HuH-7 (cell line): ENCODE measurements at regions not wholly inside any gene's neighbourhood (a gene's known extent, or its start where the extent isn't known, plus 50 kb on each side); places are given as distances from the start of the nearest gene placed in this dataset.

ENCODE experiments used
- DNase-seq: peaks from one replicate; pipeline ENCODE4 v3.0.0; 2011; ENCODE audit warnings: low spot score

GRCh38 chr7:32346253-32346652 is 143.9 kb downstream of the LSM5 start:
- DNase-seq = no peak

DNA sequence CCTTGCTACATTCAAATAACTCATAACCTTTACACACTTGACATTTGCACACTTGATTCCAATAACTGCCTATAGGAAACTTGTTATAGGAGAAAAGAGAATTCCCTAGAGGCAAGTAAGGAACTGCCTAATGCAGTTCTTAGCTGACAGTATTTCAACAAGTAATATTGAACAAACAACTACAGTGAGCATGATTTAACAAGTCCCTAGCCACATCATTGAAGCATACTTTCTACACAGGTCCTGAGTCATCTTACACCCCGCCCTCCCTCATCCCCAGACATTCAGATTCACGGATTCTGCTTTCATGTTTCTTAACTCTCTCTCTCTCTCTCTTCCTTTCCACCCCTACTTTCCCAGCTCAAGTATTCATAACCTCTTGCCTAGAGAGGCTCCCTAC is 153.5 kb downstream of the LSM5 start:
- DNase-seq = no peak

DNA sequence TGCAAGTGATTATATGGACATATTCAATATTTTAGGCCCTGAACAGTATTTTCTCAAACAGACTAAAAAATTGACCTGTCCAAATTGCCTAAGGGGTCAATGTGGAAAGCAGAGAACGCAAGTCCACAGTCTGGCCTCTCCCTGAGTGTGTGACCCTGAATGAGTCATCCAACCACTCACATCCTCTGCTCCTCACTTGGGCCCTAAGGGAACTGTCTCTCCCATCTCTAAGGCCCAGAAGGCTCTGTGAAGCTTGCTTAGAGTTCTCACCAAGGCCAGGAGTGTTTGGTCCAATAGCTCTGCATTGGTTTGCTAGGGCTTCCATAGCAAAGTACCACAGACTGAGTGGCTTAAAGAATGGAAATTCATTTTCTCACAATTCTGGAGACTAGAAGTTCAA is 155.1 kb downstream of the LSM5 start:
- no peak for DNase-seq

DNA sequence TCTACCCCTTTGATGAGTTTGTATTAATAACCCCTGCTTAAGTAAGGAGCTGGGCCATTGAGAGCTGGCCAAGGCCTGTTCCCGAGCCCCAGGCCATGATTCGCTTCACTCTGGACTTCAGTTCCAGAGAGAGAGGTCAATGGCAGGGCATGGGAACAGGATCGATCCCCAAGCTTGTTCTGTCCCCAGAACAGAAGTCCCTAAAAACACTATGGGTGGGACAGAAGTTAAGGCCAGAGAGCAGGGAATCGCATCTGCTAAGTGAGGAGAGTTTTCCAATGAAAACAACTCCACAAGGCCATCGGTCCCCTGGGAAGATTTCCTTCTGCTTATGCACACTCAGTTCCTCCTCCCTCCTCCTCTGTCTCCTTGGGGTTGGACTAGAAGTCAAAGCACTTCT is 159.6 kb downstream of the LSM5 start:
- no peak for DNase-seq

DNA sequence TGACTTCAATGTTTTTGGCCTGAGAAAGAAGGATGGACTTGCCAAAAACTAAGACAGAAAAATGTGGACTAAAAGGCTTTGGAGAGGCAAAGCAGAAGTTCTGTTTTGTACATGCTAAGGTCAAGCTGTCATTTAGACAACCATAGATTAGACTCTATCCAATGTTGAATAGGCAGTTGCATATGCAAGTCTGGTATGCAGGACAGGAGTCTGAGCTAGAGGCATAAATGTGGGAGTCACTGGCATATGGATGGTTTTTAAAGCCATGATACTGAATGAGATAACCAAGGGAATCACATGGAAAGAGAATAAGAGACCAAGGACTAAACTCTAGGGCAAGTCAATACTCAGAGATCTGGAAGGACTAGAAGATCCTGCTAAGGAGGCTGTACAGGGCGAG is 164.1 kb downstream of the LSM5 start:
- DNase-seq = no peak

GRCh38 chr7:32323712-32324111 is 166.5 kb downstream of the LSM5 start:
- no peak for DNase-seq

DNA sequence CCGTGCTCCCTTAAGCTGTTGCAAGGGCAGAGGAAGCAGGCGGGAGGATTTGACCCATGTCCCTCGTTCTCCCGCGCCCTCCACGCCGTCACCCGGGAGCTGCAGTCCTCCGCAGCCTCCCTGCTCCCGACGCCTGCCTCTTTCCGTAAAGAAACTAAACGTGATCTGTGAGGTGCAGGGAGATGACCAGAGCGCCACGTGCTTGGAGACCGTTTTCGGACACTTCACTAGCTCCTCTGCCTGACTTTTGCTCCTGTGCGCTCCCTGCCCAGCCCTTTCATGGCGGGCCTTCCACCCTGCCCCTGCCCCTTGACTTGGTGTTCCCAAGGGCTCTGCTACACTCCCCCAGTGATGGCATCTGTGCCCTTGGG is 171.2 kb downstream of the LSM5 start:
- DNase-seq = no peak

GRCh38 chr7:32318300-32319011 is 171.7 kb downstream of the LSM5 start:
- no peak for DNase-seq

DNA sequence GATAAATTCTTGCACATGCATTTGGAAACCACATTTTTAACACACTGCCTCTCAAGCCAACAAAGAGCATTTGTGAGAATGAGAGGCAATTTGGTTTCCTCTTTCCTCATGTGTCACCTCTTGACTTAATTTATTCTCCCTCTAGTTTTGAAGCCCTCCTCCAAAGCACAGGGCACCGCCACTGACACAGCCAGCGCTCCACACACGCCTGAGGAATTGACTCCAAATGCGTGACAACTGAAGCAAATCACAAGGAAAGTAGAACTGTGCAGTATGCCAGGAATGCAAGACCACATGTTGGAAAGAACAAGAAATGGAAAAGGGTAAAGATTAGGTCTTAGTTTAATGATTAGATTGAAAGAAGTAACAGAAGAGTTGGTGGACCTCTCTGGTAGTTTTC is 173.3 kb downstream of the LSM5 start:
- DNase-seq = no peak

DNA sequence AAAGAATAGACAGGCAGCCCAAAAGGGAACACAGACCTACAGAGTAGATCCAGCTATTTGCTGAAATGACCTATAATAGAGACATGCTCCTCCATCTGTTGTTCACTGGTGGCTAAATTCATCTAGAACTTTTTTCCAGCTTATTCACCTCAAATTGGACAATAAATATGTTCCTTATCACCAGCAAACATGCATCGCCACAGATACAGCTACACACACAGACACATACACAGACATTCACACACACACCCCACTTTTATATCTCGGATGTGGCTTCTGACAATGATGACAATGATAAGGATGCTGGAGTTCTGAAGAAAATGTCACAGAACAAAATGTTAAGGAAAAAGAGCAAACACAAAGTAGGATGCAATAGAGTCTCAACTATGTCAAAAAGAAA is 175.4 kb downstream of the LSM5 start:
- DNase-seq = no peak

- no peak for DNase-seq
Measured at GRCh38 chr7:32301427-32301826, 188.8 kb downstream of the LSM5 start.

DNA sequence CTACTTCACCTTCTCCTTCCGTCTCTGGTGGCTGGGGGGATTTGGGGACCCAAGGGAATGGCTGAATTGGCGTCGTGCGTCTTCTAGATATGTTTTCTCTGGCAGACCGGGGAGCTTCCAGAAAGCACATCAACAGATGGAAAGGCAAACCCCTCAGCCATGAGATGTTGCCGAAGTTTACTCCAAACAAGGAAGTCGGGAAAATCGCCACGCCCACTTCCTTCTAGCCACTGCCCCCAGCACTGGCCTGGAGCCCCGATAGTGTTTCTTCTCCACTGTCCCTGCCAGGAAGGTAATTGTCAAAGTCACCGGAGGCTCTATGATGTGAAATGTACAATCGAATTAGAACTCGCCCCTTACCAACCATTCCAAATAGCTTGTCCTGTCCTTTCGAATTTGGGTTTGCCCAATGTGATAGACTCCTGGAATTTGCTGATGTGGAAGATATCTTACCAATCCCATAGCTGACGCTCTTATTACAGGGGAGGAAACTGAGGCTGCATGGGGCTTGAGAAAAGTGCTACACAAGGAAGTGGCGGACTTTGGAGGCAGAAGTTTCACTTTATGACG is 191.0 kb downstream of the LSM5 start:
- no peak for DNase-seq

DNA sequence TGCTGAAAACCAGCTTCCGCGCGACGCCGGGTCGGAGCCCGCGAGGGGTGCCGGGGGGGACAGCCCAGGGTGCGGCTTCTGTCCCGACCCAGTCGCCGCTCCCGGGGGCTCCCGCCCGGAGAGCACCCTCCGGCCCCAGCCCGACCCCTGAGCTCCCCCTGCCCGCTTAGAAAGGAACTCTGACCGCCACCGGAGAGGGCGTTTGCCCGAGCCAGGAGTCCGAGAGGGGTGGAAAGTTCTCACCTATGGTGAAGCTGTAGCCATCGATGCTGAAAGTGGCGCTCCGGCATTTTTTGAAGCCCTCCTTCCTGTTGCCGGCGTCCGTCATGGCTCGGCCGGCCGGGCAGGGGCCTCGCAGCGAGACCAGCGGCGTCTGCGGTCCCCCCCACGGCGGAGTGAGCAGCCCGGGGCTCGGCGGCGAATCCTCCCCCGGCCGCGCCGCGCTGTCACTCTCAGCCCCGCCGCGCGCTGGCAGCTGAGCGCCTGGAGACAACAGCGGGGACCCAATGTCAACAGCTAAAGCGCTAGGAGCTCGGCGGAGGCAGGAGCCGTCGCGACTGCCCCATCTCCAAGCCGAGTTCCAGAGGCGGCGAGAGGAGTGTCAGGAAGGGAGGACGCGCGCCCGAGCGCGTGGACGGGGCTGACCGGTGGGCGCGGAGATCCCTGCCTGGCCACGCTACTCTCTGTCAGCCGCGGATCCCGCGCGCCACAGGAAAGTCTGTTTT is 191.6 kb downstream of the LSM5 start:
- no peak for DNase-seq

DNA sequence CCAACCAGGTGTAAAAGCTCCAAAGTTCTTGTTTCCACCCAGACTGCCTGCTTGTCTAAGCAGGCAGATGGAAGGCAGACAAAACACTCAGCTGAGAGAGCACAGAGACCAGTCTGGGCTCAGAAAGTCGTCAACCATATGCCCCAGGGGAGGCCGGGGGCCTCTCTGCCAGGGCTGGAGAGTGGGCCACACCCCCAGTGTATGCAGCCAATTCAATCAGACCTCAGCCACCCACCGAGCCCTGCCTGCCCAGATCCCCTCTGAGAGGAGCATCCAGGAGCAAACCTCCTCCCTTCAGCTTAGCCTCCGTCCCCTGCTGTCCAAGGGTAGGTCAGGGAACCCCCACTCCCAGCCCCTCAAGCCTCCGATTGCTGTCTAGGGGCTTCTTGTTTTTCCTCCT is 196.3 kb downstream of the LSM5 start:
- DNase-seq = no peak

DNA sequence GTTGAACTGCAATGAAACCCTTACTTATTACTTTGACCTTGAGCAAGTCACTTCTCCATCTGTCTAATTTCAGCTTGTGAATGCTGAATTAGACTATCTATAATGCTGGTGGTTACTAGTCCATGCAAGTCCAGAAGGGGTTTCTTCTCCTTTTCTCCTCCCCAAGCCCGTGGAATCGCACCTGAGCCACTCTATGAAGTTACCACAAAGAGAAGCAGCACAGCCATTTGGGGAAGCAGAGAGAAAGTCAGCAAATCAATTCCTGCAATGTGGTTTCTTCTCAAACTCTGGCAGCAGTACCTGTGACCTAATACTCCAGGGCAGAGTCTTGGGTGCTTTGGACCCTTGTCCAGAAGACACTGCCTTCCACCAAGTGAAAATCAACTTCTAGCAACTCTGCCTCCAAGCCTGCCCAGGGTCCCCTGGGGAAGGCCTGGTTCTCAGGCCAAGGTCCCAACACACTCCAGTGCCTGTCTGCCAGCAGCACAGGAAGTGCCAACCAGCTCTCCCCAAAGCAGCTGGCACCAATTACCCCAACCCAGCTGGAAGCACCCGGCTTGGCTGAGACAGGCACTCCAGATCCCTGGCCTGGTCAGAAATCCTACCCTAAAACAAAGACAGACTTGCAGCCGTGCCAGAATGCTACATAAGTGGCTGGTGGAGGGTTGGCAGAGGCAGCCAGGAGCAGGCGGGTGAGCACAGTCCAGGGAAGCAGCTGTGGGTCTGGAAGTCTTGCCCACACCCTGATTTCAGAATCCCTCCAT is 200.3 kb downstream of the LSM5 start:
- DNase-seq = no peak

- no peak for DNase-seq
Measured at GRCh38 chr7:32285698-32286097, 204.5 kb downstream of the LSM5 start.

GRCh38 chr7:32283546-32283945 is 206.6 kb downstream of the LSM5 start:
- no peak for DNase-seq

DNA sequence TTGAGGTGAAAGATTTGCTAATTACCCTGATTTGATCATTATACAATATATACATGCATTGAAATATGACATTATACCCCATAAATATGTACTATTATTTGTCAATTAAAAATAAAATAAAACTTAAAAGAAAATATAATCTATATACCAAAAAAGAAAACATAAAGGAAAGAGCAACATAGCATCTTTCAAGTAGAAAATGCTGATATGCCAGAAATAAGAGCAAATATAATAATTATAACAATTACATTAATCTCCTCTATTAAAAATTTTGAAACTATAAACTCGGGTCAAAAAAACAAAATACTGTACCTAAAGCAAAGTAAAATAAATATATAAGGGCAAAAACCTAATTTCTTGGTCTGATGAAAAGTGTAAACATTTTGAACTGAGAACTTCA is 209.3 kb upstream of the PDE1C start:
- no peak for DNase-seq

DNA sequence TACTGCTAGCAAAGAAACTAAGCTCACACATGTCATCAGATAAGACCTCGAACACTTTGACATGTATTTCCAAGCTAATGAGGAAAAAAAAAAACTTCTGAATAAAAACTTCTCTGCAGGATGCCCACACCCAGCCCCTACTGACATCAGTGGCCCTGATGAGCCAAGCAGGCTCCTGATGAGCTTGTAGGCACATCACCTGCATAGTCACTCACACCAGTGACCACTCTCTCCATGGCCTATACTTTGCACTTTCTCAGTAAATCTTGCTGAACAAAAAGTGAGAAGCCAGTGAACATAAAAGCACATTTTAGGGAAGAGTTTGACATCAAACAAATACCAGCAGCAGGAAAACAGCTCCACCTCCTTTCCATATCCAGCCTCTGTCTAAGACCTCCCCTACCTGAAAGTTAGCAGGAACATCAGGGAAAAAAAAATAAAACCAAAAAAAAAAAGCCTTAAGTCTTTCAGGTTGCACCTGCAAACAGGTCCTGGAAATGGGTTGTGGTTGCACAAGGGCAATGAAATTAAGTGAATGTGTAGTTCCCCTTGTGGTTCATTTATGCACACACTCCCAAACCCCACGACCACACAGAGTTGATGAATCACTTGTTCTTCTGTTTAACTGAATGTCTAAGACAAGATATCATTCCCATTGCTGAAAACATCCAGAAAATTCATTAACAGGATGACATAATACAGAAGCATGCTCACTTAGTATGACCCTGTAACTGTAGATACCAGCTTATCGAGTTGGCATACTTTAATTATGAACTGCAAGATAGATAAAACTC is 205.2 kb upstream of the PDE1C start:
- no peak for DNase-seq

GRCh38 chr7:32273297-32273696 is 203.1 kb upstream of the PDE1C start:
- no peak for DNase-seq

DNA sequence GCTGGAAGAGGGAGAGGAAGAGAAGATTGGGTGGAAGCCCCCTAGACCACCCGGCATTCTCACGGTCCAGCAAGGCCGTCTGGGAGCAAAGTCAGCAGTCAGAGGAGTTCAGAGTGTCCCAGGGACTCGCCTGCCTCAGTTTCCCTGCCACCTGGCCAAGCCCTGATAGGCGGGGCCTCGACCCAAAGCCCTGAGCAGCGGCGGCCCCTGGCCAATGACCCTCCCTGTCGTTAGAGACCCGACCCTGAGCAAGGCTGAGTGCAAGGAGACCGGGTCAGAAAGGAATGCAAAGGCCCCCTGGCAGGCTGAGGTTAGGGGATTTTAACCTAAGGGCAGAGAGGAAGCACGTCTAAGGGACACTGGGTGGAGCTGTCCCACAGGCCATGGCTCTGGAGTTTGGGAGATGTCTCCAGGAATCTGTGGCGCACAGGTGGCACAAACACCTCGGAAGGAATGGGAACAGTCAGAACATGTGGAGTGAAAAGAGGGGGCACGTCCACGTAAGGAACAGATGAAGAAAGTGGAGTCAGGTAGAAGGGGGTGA is 196.8 kb upstream of the PDE1C start:
- DNase-seq = no peak
